SK-N-DZ (cell line): ENCODE measurements at regions not wholly inside any gene's neighbourhood (a gene's known extent, or its start where the extent isn't known, plus 50 kb on each side); places are given as distances from the start of the nearest gene placed in this dataset.
"Not testable (repeated sequence)": the region's sequence is repeated elsewhere in the genome, so short reads cannot be mapped to it uniquely, and the experiment has no call there.

Experiments
- DNase-seq: peaks from one replicate; pipeline ENCODE4 v3.0.0-alpha.2; 2015; ENCODE audit warnings: low spot score

- no peak for DNase-seq
These were observed 189.1 kb upstream of the MDFIC2 start for GRCh38 chr3:70501561-70501960.

- no peak for DNase-seq
These were observed 176.4 kb upstream of the MDFIC2 start for GRCh38 chr3:70488816-70489215.

GRCh38 chr3:70488131-70488530 lies 175.7 kb upstream of the MDFIC2 start:
- DNase-seq = no peak

DNA sequence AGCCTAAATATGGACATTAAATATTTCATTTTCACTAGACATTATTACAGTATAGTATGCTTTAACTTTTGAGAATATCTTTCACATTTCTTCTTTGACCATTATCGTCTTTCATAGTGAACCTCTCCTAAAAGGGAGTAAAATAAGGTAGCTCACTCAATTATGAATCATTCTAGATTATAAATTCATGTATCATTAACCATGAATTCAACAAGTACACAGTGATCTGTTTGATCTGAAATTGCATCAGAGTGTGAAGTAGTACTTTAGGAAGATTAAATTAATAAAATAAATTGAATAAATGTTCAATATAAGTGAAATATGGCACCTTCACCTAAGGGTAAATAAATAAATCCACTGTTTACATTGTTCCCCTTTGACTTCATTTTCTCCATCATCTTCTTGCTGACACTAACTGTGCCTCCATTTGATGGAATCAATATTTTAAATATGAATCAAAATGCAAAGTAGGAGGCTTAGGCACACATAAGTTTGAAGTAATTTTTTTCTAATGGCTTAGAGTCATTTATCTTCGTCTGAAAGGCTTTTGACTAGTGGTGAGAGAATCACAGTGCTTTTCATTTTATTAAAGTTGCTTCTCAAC lies 174.1 kb upstream of the MDFIC2 start:
- no peak for DNase-seq

DNA sequence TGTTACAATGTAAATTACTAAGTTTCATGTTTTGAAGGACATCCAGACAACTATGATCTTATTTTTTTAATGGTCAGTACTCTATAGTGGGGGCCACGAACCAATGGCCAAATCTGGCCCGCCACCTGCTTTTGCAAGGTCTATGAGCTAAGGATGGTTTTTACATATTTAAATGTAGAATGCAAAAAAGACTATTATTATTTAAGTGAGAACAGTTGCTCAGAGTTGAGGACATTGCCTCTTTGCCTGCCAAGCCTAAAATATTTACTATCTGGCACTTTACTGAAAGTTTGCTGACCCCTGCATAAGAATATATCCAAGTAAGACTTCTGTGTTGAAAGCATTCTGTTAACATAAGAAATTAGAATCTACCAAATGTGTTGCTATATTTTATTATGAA lies 163.7 kb upstream of the MDFIC2 start:
- no peak for DNase-seq

DNA sequence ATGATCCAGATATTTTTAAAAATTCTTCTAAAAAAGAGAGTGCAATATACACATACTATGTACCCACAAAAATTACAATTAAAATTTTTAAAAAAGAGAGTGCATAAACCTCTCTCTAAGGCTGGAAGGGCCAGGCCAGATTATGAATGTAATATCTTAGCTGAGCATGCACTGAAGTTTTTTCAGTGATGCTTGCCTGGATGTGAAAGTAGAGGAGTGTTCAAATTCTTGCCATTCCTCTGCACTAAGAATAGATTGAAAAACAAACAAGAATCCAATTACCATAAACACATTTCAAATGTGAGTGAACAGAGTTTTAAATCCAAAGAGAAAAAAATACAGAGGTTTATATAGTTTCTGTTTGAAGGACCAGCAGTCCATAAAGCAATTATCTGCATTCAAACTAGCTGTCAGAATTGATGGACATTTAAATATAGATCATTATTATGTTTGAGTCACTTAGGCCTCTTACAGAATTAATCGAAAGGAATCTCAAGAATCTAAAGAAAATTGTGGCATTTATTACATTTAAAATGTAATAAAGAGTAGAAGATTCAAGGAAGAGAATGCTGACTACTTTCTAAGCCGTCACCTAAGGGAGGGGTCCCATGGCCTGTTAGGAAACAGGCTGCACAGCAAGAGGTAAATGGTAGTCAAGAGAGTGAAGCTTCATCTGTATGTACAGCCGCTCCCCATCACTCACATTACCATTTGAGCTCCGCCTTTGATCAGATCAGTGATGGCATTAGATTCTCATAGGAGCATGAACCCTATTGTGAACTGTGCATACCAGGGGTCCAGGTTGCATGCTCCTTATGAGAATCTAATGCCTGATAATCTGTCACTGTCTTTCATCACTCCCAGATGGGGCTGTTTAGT lies 159.3 kb upstream of the MDFIC2 start:
- no peak for DNase-seq

DNA sequence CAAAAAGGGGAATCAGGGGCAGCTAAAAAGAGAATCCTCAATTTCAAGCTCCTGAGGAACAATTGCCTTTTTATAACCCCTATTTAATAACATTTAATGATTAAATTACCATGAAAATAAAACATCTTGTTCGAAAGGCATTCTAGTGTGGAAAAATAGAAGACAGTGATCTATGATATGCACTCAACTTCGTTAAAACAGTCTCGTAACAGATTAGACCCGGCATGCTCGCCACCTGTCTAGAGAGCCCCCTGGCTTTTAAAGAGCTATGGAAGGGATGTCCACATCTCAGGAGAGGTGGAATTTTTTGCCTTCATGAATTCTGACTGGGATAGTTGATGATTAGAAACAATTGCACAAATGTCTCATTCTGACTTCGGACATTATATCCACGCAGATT lies 153.7 kb upstream of the MDFIC2 start:
- no peak for DNase-seq

GRCh38 chr3:70464876-70465275 lies 152.4 kb upstream of the MDFIC2 start:
- DNase-seq = no peak

DNA sequence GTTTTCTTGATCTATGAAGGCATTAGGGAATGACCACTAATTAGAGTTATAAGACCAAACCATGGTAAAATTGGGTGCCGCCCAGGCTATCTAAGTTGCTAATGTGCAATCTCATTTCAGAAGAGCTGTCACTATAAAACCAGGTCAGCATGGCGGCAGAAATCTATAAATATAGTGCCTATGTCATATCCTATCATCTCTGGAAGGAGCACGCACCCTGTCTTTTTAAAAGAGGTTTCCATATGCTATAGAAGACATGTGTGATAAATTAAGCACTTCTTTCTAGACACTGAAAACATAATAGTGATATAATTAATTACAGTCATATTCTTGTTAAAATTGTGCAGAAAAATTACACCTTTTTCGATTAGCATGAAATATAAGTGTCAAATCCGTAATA lies 152.0 kb upstream of the MDFIC2 start:
- DNase-seq = no peak

DNA sequence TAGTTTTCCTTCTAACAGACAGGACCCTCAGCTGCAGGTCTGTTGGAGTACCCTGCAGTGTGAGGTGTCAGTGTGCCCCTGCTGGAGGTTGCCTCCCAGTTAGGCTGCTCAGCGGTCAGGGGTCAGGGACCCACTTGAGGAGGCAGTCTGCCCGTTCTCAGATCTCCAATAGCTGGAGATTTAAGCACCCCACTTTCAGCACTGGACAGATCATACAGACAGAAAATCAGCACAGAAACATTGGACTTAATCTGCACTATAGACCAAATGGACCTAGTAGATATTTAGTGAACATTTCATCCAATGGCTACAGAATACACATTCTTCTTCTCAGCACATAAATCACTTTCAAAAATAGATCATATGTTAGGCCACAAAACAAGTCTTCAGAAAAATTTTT lies 137.8 kb upstream of the MDFIC2 start:
- not testable (repeated sequence) for DNase-seq

- not testable (repeated sequence) for DNase-seq
These were observed 123.0 kb upstream of the MDFIC2 start for GRCh38 chr3:70435422-70435821.

DNA sequence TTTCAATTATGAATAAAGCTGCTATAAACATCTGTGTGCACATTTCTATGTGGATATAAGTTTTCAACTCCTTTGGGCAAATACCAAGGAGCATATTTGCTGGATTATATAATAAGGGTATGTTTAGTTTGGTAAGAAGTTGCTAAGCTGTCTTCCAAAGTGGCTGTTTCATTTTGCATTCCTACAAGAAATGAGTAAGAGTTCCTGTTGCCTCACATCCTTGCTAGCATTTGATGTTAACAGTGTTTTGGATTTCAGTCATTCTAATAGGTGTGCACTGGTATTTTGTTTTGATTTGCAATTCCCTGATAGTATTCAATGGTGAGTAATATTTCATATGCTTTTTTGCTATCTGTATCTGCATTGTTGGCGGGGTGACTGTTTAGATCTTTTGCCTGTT lies 120.7 kb upstream of the MDFIC2 start:
- DNase-seq = no peak

DNA sequence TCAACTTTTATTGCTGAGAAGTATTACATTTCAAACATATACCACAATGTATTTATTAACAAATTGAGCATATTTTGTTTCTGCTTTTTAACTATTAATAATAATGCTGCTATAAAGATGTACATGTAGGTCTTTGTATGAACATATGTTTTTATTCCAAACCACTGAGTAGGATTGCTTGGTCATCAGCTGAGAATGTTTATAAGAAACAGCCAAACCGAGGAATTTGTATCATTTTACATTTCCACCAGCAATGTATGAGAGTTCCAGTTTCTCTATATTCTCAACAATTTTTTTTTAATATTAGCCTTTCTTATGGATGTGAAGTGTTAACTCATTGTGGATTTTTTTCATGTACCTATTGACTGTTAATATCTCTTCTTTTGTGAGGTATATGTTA lies 119.5 kb upstream of the MDFIC2 start:
- DNase-seq = no peak

- DNase-seq = no peak
These were observed 113.6 kb upstream of the MDFIC2 start for GRCh38 chr3:70426071-70426470.

GRCh38 chr3:70421506-70421905 lies 109.1 kb upstream of the MDFIC2 start:
- DNase-seq = no peak

DNA sequence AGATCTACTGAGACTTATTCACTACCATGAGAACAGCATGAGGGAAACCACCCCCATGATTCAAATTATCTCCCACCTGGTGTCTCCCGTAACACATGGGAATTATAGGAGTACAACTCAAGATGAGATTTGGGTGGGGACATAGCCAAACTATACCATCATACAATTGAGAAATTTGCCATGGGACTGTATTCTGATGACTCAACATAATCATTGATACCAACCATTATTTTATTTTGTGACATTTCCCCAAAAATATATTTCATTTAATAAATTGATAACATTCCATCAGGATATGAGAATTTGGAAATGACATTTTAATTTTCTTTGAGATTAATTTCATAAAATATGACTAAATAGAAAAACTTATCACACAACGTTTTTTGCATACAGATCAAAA lies 96.6 kb upstream of the MDFIC2 start:
- no peak for DNase-seq

DNA sequence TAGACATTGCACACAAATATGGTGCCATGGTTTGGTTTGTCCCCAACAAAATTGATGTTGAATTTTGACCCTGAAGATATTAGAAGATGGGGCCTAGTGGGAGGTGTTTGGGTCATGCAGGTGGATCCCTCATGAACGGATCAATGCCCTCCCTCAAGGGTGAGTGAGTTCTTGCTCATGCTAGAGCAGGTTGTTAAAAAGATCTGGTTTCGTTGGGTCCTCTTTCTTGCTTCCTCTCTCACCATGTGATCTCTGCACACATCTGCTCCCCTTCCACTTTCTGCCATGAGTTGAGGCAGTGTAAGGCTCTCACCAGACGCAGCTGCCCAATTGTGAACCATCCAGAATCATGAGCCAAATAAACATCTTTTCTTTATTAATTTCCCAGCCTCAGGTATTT lies 87.8 kb upstream of the MDFIC2 start:
- DNase-seq = no peak

- no peak for DNase-seq
These were observed 81.6 kb upstream of the MDFIC2 start for GRCh38 chr3:70393881-70394612.

- DNase-seq = no peak
These were observed 79.8 kb upstream of the MDFIC2 start for GRCh38 chr3:70392227-70392626.

DNA sequence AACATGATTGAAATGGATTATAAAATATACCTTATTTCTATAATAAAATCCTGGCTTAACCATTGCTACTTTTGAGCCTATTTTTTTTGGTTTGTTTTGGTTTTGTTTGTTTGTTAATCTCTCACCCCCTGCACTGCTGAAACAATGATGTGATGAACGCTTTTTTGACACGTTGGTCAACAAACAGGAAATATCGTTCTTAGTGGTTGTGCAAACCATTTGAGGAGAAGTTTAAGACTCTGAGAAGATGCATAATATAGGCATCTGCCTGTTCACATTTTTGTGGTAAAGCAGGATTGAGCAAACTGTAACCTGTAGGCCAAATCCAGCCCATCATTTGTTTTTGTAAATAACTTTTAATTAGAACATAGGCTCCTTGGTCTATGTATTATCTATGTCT lies 75.5 kb upstream of the MDFIC2 start:
- no peak for DNase-seq

GRCh38 chr3:70386846-70387245 lies 74.4 kb upstream of the MDFIC2 start:
- no peak for DNase-seq

DNA sequence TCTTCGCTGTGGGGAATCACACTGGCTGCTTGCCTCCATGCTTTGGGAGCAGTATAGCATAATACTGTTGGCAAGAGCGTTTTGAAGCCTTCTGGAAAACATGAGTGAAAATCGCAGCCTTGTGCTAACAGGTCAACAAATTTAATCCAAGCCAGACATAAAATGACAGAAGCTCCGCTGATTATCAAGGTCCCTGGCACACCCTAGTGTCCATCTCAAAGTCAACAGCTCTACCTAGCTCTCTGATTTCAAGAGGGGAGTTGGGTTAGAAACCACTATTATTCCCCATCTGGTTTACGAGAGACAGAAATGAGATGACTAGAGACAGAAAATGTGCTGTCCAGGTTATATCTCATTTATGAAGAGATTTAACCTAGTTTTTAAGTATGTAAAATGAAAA lies 73.6 kb upstream of the MDFIC2 start:
- DNase-seq = no peak

DNA sequence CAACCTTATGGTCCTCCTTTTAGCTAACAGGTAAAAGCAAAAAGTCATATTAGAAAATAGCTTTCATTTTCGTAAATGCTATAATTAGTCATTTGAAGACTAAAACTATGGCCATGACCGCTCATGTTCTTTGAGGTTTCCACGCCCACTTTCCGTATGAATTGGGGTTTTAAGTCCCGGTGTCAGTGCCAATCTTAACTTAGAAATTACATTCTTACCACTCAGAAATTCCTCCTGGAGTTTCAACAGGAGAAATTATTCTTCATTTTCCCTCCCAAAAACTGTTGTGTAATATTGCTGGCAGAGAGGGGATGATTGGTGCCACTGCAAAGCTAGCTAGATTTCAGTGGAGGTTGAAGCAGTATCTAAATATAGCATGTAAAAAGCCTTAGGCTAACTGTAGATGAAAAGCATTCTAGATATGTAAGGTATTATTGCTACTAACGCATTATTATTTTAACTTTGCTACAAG lies 71.0 kb upstream of the MDFIC2 start:
- no peak for DNase-seq
